Osteoblast (primary cell): ENCODE measurements at regions not wholly inside any gene's neighbourhood (a gene's known extent, or its start where the extent isn't known, plus 50 kb on each side); places are given as distances from the start of the nearest gene placed in this dataset.

Experiments
- DNase-seq: peaks from one replicate; pipeline ENCODE4 v3.0.0; 2011; ENCODE audit warnings: low spot score, mixed read lengths; ENCODE audit not compliant: insufficient read length; ENCODE audit errors: missing footprints
- H2AFZ ChIP-seq: 2 replicates; pipeline ENCODE4 v1.6.0; 2011; ENCODE audit warnings: mild to moderate bottlenecking, low read length
- H3K27ac ChIP-seq: 2 replicates; pipeline ENCODE4 v1.5.1; 2011; ENCODE audit warnings: mild to moderate bottlenecking, low read depth, low read length, moderate library complexity
- H3K27me3 ChIP-seq: 2 replicates; pipeline ENCODE4 v1.6.0; 2012; ENCODE audit warnings: mild to moderate bottlenecking, control low read depth, inconsistent platforms, low read length, moderate library complexity; ENCODE audit not compliant: insufficient read depth
- H3K36me3 ChIP-seq: 2 replicates; pipeline ENCODE4 v1.5.1; 2011; ENCODE audit warnings: mild to moderate bottlenecking, low read length, control low read depth, moderate library complexity; ENCODE audit not compliant: insufficient read depth
- H3K4me1 ChIP-seq: 2 replicates; pipeline ENCODE4 v1.5.1; 2011; ENCODE audit warnings: mild to moderate bottlenecking, low read length, control low read depth, moderate library complexity; ENCODE audit not compliant: insufficient read depth
- H3K4me2 ChIP-seq: 2 replicates; pipeline ENCODE4 v1.6.0; 2011; ENCODE audit warnings: mild to moderate bottlenecking, low read length; ENCODE audit not compliant: insufficient read depth
- H3K4me3 ChIP-seq: fragments of 200-600 bp; sonication (generic); 3 replicates; pipeline ENCODE4 v1.5.1; 2012; ENCODE audit warnings: mild to moderate bottlenecking, low read length, inconsistent platforms; ENCODE audit not compliant: insufficient read depth
- H3K79me2 ChIP-seq: 2 replicates; pipeline ENCODE4 v1.6.0; 2012; ENCODE audit warnings: mild to moderate bottlenecking, low read length, control low read depth, inconsistent platforms; ENCODE audit not compliant: insufficient read depth
- H3K9me3 ChIP-seq: 2 replicates; pipeline ENCODE4 v1.5.1; 2011; ENCODE audit warnings: low read depth, low read length, control low read depth
- H4K20me1 ChIP-seq: 2 replicates; pipeline ENCODE4 v1.6.0; 2012; ENCODE audit warnings: mild to moderate bottlenecking, low read length, control low read depth; ENCODE audit not compliant: insufficient read depth
- CTCF ChIP-seq: IDR thresholded peaks from 2 replicates; pipeline ENCODE4 v1.5.1; 2011; ENCODE audit warnings: mild to moderate bottlenecking, low read depth, low read length, moderate library complexity; ENCODE audit errors: extremely low read depth

GRCh38 chr2:217638031-217638430 is 364.8 kb downstream of the TNS1 start:
- no peak for TF ChIP-seq CTCF
- Histone ChIP-seq H3K79me2 (no peaks in the 10 kb centered on the region), H3K4me1 (no peaks in the 10 kb centered on the region), H3K27me3 (peaks cover 8% of the 10 kb centered on the region), H4K20me1 (no peaks in the 10 kb centered on the region), H3K9me3 (no peaks in the 10 kb centered on the region), H3K4me3 (no peak overlapping the region), H3K4me2 (no peak overlapping the region), H2AFZ (no peak overlapping the region), H3K27ac (no peak overlapping the region), H3K36me3 (no peaks in the 10 kb centered on the region)
- no peak for DNase-seq

GRCh38 chr2:217636991-217637561 is 365.7 kb downstream of the TNS1 start:
- H3K4me2 ChIP-seq, result no peak overlapping the region
- H2AFZ ChIP-seq, result no peak overlapping the region
- H3K79me2 ChIP-seq, result no peaks in the 10 kb centered on the region
- no peak for TF ChIP-seq CTCF
- H3K27ac ChIP-seq, result no peak overlapping the region
- no peaks in the 10 kb centered on the region for H3K4me1 ChIP-seq
- no peak overlapping the region for H3K4me3 ChIP-seq
- H3K36me3 ChIP-seq, result no peaks in the 10 kb centered on the region
- H4K20me1 ChIP-seq, result no peaks in the 10 kb centered on the region
- peaks cover 9% of the 10 kb centered on the region for H3K27me3 ChIP-seq
- H3K9me3 ChIP-seq, result no peaks in the 10 kb centered on the region
- DNase-seq, result no peak

- Histone ChIP-seq H3K79me2 (no peaks in the 10 kb centered on the region), H3K4me1 (no peaks in the 10 kb centered on the region), H3K4me2 (no peak overlapping the region), H3K27me3 (peaks cover 13% of the 10 kb centered on the region), H2AFZ (no peak overlapping the region), H3K36me3 (no peaks in the 10 kb centered on the region), H3K9me3 (no peaks in the 10 kb centered on the region), H3K4me3 (no peak overlapping the region), H4K20me1 (no peaks in the 10 kb centered on the region), H3K27ac (no peak overlapping the region)
- DNase-seq, result no peak
- TF ChIP-seq CTCF, result no peak
These were observed 366.2 kb downstream of the TNS1 start for GRCh38 chr2:217636578-217636977.

- H4K20me1 ChIP-seq, result no peaks in the 10 kb centered on the region
- DNase-seq, result no peak
- H3K27me3 ChIP-seq, result peaks cover 15% of the 10 kb centered on the region
- no peaks in the 10 kb centered on the region for H3K36me3 ChIP-seq
- no peaks in the 10 kb centered on the region for H3K4me1 ChIP-seq
- H3K79me2 ChIP-seq, result no peaks in the 10 kb centered on the region
- no peak overlapping the region for H3K27ac ChIP-seq
- no peak overlapping the region for H2AFZ ChIP-seq
- no peaks in the 10 kb centered on the region for H3K9me3 ChIP-seq
- no peak for TF ChIP-seq CTCF
- no peak overlapping the region for H3K4me3 ChIP-seq
- H3K4me2 ChIP-seq, result no peak overlapping the region
These were observed 367.9 kb downstream of the TNS1 start for GRCh38 chr2:217634871-217635270.
